ENCODE measurements at regions not wholly inside any gene's neighbourhood (a gene's known extent, or its start where the extent isn't known, plus 50 kb on each side); places are given as distances from the start of the nearest gene placed in this dataset.
A peak's percentile ranks its signal among the peaks of the same experiment; 100 is the strongest.
"Not testable (repeated sequence)": the region's sequence is repeated elsewhere in the genome, so short reads cannot be mapped to it uniquely, and the experiment has no call there.

DNA sequence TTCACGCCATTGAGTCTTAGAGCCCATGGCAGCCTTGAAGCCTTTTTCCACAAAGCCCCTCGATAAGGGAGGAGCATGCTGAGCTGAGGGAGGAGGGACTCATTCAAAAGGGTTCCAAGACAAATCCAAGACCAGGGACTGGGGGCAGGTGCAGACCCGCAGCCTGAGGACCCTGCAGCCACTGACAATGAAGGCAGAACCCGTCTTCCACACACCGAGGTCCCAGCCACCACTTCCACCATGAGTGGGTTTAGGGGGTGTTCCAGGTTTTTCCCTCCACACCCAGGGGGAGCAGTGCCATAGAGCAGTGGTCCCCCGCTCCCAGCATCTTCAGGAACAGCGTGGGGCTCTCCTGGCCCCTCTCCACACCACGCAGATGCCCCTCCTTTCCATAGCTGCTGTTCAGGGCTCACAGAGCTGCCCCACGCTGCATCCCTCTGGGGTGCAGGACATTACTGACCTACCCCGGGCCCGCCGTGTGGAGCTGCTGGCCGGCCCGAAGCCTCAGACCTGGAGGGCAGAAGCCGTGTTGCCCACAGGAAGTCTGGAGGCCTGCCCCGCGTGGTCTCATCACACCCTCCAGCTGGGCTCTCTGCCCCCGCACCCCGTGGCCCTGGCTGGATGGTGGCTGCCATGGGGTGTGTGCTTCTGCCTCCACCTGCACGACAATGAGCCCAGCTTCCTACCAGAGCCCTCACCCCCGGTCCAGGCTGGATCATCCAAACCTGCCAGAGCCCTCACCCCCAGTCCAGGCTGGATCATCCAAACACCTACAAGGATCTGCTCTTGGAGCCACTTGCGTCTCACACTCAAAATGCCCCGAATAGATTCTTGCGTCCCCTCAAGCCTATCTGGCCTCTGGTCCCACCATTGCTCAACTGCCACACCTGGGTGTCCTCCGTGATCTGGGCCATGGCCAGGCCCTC is 220.0 kb upstream of the TCERG1L start:
- DNase-seq (ENCODE audit: low read depth, low spot score) = no peak

DNA sequence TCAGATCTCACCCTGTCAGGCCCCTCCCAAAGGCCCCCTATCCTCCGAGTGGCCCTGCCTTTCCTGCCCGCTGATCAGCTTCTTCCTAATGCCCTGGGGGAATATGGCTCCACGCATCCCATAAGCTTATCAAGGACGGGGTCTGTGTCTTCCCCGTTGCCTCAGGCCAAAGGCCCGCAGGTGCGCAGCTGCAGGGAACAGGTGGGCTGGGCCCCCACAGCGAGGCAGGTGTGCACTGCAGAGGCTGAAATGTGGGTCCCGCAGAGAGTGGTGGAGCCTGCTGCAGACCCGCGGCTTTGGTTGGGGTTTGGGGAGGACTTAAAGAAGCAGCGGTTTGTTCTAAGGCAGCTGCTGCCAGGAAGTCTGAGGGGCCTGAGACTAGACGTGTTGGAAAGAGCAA is 220.8 kb upstream of the TCERG1L start:
- no peak for DNase-seq (ENCODE audit: low read depth, low spot score)

GRCh38 chr10:131532745-131533341 is 221.3 kb upstream of the TCERG1L start:
- no peak for DNase-seq (ENCODE audit: low read depth, low spot score)

DNA sequence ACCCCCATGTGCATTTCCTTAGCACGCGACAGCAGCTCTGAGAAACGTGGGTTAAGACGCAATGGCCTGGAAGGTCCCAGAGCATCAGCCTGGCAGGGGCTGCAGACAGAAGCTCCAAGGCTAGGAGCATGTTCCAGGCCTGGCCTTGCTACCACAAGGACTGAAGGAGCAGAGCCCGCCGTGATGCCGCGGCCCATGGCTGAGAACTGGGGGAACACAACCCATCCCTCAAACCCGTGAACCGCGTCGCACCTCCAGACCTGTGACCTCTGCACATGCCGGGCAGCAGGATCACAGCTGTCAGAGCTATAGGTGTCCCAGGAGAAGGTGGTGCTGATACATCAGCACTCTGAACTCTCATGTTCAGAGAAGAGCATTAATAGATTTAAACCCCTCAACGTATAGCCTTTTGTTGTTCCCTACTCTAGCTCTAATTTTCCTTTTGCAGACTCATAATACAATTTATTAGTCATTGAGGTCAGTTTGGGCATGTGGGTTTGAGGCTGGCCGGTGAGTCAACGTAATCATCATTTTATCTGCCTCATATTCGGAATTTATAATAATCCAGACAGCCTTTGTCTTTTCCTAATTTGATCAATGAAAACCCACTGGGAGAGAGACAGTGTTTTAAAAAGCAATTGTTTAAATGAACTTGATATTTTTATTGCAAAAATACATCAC is 222.5 kb upstream of the TCERG1L start:
- DNase-seq (ENCODE audit: low read depth, low spot score) = no peak

DNA sequence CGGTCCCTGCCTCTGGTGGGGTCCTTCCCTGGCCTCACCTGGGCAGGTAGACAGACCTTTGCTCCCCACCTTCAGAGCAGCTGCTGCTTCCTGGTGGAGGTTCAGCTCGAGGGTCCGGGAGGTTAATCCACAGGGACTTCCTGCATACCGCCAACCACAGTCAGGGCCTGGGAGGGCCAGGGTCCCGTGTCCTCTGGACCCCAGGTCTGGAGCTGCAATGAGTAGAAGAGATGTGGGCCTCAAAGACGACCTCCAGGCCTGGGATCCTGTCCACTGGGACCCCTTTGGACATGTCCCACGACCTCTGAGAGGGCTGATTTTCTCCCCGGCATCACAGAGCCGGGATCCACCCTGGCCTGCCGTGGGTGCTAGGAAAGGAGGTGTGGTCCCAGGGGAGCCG is 223.3 kb upstream of the TCERG1L start:
- no peak for DNase-seq (ENCODE audit: low read depth, low spot score)

GRCh38 chr10:131536676-131537075 is 225.2 kb upstream of the TCERG1L start:
- DNase-seq (ENCODE audit: low read depth, low spot score) = no peak

GRCh38 chr10:131537281-131537680 is 225.8 kb upstream of the TCERG1L start:
- DNase-seq (ENCODE audit: low read depth, low spot score) = no peak

- DNase-seq (ENCODE audit: low read depth, low spot score) = no peak
Measured at GRCh38 chr10:131544495-131544894, 233.0 kb upstream of the TCERG1L start.

DNA sequence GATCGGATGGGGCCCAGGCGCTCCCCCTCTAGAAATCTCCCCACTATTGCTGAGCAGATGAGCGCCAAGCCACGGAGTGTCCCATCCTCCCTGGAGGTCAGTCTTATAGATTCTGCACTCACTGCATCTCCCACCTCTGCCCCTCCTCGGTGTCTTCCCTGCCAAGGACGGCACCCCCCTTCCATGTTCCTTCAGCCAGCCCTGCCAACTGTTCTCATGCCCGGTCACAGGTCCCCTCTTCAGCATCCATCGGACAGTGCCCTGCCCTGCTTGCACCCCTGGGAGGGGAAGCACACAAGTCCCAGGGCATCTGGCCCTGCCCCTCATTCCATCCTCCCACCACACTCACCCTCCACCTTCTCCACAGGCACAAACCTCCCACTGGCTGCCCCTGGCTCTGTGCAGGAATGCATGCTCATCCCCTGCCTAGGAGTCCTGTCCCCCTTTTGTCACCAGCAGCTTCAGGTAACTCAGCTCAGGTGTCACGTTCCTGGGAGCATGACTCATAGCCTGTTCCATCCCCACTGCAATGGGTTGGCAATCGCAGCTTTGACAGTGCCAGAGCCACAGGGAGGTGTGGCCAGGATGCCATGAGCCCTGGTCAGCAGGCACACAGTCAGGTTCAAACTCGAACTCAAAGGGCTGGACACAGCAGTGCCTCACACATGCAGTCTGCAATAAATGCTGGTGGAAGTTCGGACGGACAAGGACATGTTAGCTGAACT is 234.7 kb upstream of the TCERG1L start:
- DNase-seq (ENCODE audit: low read depth, low spot score) = peak; percentile 18

DNA sequence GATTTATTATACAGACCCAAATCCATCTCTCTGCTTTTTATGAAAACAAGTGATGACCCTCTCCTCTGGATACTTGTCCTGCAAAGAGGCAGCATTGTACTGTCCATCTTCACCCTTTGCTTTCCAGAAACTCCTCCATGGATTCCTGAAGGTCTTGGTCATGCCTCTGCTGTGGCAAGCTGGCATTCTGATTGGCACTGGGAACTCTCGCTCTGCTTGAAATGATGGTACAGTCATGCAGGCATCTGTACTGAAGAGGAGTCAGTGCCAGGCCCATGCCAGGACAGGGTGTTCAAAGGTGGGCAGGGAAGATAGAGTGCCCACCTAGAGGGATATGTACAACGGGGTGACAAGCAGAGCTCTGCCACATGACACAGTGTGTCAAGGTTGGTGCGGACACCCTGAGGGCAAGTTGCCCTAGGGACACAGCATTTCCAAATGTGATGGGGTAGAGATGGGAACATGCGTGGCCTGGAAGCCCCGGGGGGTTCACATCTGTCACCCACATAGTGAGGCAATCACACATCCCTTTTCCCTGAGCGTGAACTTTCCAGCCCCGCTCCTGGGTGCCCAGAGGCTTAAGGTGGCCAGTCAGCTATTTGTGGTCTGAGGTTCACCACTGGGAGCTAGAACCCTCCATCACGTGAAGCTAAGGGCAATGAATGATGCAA is 235.7 kb upstream of the TCERG1L start:
- no peak for DNase-seq (ENCODE audit: low read depth, low spot score)

DNA sequence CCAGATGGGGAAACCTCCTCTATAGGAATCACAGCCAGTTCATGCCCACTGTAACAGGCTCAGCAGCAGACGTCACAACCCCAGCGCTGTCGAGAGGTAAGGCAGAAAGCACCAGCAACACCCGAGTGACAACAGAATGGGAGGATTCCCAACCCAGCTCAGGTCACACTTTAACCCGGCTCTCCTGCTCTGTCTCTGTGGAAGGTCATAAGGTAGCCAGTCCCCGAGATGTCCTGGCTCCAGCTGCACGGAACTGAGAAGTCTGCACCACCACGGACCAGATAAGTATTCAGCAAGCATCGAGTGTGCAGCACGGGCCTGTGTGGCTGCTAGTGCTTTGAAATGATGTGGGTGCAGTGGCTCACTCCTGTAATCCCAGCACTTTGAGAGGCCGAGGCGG is 236.7 kb upstream of the TCERG1L start:
- no peak for DNase-seq (ENCODE audit: low read depth, low spot score)

GRCh38 chr10:131549116-131549515 is 237.6 kb upstream of the TCERG1L start:
- no peak for DNase-seq (ENCODE audit: low read depth, low spot score)

- no peak for DNase-seq (ENCODE audit: low read depth, low spot score)
Measured at GRCh38 chr10:131553121-131553520, 241.6 kb upstream of the TCERG1L start.

DNA sequence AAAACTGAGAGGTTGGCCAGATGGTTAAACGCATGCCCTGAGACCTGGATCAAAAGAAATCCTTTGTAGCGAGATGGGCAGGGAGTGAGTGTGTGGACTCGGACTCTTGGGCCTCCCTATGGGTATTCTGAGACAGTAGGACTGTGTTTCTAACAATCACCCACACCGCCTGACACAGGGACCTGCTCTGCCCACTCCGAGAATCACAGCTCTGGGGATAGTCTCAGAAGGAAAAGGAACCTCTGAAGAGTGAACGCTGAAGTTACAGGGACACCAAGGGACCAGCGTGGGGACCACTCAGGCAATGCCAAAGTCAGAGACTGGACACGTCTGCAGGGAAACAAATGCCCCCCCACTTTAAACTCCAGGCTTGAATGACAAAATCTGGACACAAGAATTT is 242.1 kb upstream of the TCERG1L start:
- no peak for DNase-seq (ENCODE audit: low read depth, low spot score)

- no peak for DNase-seq (ENCODE audit: low read depth, low spot score)
Measured at GRCh38 chr10:131554821-131555220, 243.3 kb upstream of the TCERG1L start.

DNA sequence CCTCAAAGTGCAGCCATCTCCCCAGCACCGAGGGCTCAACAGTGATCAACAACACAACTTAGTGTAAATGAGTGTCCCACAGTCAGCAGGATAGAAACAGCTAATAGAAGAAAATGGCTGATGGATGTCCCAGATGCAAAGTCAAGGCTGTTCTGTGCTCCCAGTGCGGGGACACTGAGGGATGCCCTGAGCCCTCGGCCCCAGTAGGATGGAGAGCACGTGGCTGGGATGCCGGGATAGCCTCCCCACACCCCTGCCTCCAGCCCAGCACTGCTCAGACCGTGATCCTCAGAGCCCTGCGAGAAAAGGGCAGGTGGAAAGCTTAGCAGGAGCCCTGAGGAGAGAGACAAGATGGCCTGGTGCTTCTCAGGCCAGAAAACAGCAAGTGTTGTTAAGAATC is 243.9 kb upstream of the TCERG1L start:
- no peak for DNase-seq (ENCODE audit: low read depth, low spot score)

GRCh38 chr10:131556061-131556896 is 244.8 kb upstream of the TCERG1L start:
- no peak for DNase-seq (ENCODE audit: low read depth, low spot score)

- DNase-seq (ENCODE audit: low read depth, low spot score) = no peak
Measured at GRCh38 chr10:131556897-131557495, 245.5 kb upstream of the TCERG1L start.

DNA sequence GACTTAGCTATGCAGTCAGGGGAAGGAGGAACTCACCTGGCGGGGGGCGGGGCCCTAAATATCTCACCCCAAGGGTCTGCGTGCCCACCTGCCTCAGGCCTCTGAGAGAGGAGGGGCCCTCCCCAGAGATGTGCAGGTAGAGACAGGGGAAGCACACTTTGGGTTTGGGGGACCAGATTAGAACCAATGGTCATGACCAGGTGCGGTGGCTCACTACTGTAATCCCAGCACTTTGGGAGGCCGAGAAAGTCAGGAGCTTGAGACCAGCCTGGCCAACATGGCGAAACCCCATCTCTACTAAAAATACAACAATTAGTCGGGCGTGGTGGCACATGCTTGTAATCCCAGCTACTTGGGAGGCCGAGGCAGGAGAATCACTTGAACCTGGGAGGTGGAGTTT is 246.4 kb upstream of the TCERG1L start:
- DNase-seq (ENCODE audit: low read depth, low spot score) = not testable (repeated sequence)

GRCh38 chr10:131559450-131559911 is 248.0 kb upstream of the TCERG1L start:
- DNase-seq (ENCODE audit: low read depth, low spot score) = no peak
